GM19239 (cell line): ENCODE measurements at regions not wholly inside any gene's neighbourhood (a gene's known extent, or its start where the extent isn't known, plus 50 kb on each side); places are given as distances from the start of the nearest gene placed in this dataset.

ENCODE experiments used
- DNase-seq: peaks from one replicate; pipeline ENCODE4 v3.0.0; 2011; ENCODE audit warnings: low spot score; ENCODE audit not compliant: insufficient read length
- FAIRE-seq: peaks from 2 replicates; lab custom pipeline; 2011; peaks lifted over from hg19 to GRCh38; lab: Jason Lieb, UNC

- no peak for FAIRE-seq
- DNase-seq, result no peak
Measured at GRCh38 chr12:16913832-16914490, 308.0 kb upstream of the LMO3 start.

- DNase-seq (no peak), FAIRE-seq (no peak)
Measured at GRCh38 chr12:16901946-16902345, 296.0 kb upstream of the LMO3 start.

- FAIRE-seq, result no peak
Measured at GRCh38 chr12:16893426-16893825, 287.5 kb upstream of the LMO3 start.

GRCh38 chr12:16891673-16892072 is 285.7 kb upstream of the LMO3 start:
- DNase-seq (no peak), FAIRE-seq (no peak)

More at GRCh38 chr12:16893426-16893825, 287.5 kb upstream of the LMO3 start:
- no peak for DNase-seq

GRCh38 chr12:16884819-16885218 is 278.9 kb upstream of the LMO3 start:
- DNase-seq, result no peak
- FAIRE-seq, result no peak

GRCh38 chr12:16884056-16884455 is 278.1 kb upstream of the LMO3 start:
- FAIRE-seq (no peak), DNase-seq (peak; percentile 1)

GRCh38 chr12:16881986-16882570 is 276.1 kb upstream of the LMO3 start:
- DNase-seq (no peak), FAIRE-seq (no peak)

GRCh38 chr12:16880864-16881285 is 274.9 kb upstream of the LMO3 start:
- DNase-seq, result no peak
- no peak for FAIRE-seq

- FAIRE-seq (no peak), DNase-seq (no peak)
Measured at GRCh38 chr12:16870845-16871244, 264.9 kb upstream of the LMO3 start.

GRCh38 chr12:16863742-16864141 is 257.8 kb upstream of the LMO3 start:
- DNase-seq, result no peak
- no peak for FAIRE-seq

GRCh38 chr12:16857456-16857923 is 251.5 kb upstream of the LMO3 start:
- FAIRE-seq, result no peak

GRCh38 chr12:16854465-16854864 is 248.5 kb upstream of the LMO3 start:
- FAIRE-seq (no peak), DNase-seq (no peak)

More at GRCh38 chr12:16857456-16857923, 251.5 kb upstream of the LMO3 start:
- peak; percentile 12 for DNase-seq

- DNase-seq (no peak), FAIRE-seq (no peak)
Measured at GRCh38 chr12:16849473-16849872, 243.5 kb upstream of the LMO3 start.

GRCh38 chr12:16844875-16845274 is 238.9 kb upstream of the LMO3 start:
- DNase-seq, result no peak

GRCh38 chr12:16833376-16834015 is 227.5 kb upstream of the LMO3 start:
- FAIRE-seq (peak; percentile 91), DNase-seq (no peak)

More at GRCh38 chr12:16844875-16845274, 238.9 kb upstream of the LMO3 start:
- FAIRE-seq, result no peak

GRCh38 chr12:16828891-16829290 is 222.9 kb upstream of the LMO3 start:
- FAIRE-seq (no peak), DNase-seq (no peak)

GRCh38 chr12:16807731-16808130 is 201.8 kb upstream of the LMO3 start:
- no peak for DNase-seq
- no peak for FAIRE-seq

- no peak for DNase-seq
- FAIRE-seq, result peak; percentile 56
Measured at GRCh38 chr12:16796168-16796567, 190.2 kb upstream of the LMO3 start.

GRCh38 chr12:16789204-16789790 is 183.3 kb upstream of the LMO3 start:
- DNase-seq (no peak), FAIRE-seq (peak; percentile 31)

- FAIRE-seq (no peak), DNase-seq (no peak)
Measured at GRCh38 chr12:16788506-16789203, 182.7 kb upstream of the LMO3 start.
